VCaP (cell line): ENCODE measurements at regions not wholly inside any gene's neighbourhood (a gene's known extent, or its start where the extent isn't known, plus 50 kb on each side); places are given as distances from the start of the nearest gene placed in this dataset.

Experiments
- H3K27ac ChIP-seq: fragments of 450-650 bp; 2 replicates; pipeline ENCODE4 v1.5.1; 2017
- CTCF ChIP-seq: fragments of 450-650 bp; conservative IDR thresholded peaks from 2 replicates; pipeline ENCODE4 v1.5.1; 2017; ENCODE audit warnings: mild to moderate bottlenecking, moderate library complexity

- no peak for TF ChIP-seq CTCF
Measured at GRCh38 chr2:71927757-71928715, 219.6 kb downstream of the CYP26B1 start.

GRCh38 chr2:71926876-71927756, 220.5 kb downstream of the CYP26B1 start:
- H3K27ac ChIP-seq = no peak overlapping the region
- TF ChIP-seq CTCF = no peak

More at GRCh38 chr2:71927757-71928715, 219.6 kb downstream of the CYP26B1 start:
- no peak overlapping the region for H3K27ac ChIP-seq

- no peak for TF ChIP-seq CTCF
- H3K27ac ChIP-seq = no peak overlapping the region
Measured at GRCh38 chr2:71926089-71926447, 221.6 kb downstream of the CYP26B1 start.

GRCh38 chr2:71925268-71926088, 222.2 kb downstream of the CYP26B1 start:
- no peak for TF ChIP-seq CTCF
- H3K27ac ChIP-seq = no peak overlapping the region

GRCh38 chr2:71923887-71924533, 223.7 kb downstream of the CYP26B1 start:
- peak; percentile 88 for TF ChIP-seq CTCF
- H3K27ac ChIP-seq = no peak overlapping the region

- H3K27ac ChIP-seq = no peak overlapping the region
- no peak for TF ChIP-seq CTCF
Measured at GRCh38 chr2:71923143-71923525, 224.5 kb downstream of the CYP26B1 start.
